GM12875 (cell line): ENCODE measurements at regions not wholly inside any gene's neighbourhood (a gene's known extent, or its start where the extent isn't known, plus 50 kb on each side); places are given as distances from the start of the nearest gene placed in this dataset.

ENCODE experiments used
- H3K4me3 ChIP-seq: one replicate; pipeline ENCODE4 v1.5.1; 2011; ENCODE audit warnings: low read depth, low read length, control low read depth
- CTCF ChIP-seq: IDR thresholded peaks from 2 replicates; pipeline ENCODE4 v1.5.1; 2011; ENCODE audit warnings: low read depth, mild to moderate bottlenecking, control low read depth, inconsistent platforms, low read length, moderate library complexity, borderline replicate concordance; ENCODE audit not compliant: insufficient read depth

- H3K4me3 ChIP-seq, result no peak overlapping the region
- TF ChIP-seq CTCF, result no peak
These were observed 824.3 kb upstream of the KLHL1 start for GRCh38 chr13:70932511-70932910.

GRCh38 chr13:70923863-70924752 is 815.9 kb upstream of the KLHL1 start:
- no peak overlapping the region for H3K4me3 ChIP-seq
- TF ChIP-seq CTCF, result no peak

- H3K4me3 ChIP-seq, result no peak overlapping the region
- no peak for TF ChIP-seq CTCF
These were observed 803.0 kb upstream of the KLHL1 start for GRCh38 chr13:70911286-70911685.

GRCh38 chr13:70908795-70909194 is 800.5 kb upstream of the KLHL1 start:
- no peak overlapping the region for H3K4me3 ChIP-seq
- no peak for TF ChIP-seq CTCF

GRCh38 chr13:70905035-70905434 is 796.8 kb upstream of the KLHL1 start:
- TF ChIP-seq CTCF, result no peak
- no peak overlapping the region for H3K4me3 ChIP-seq

GRCh38 chr13:70896136-70896535 is 787.9 kb upstream of the KLHL1 start:
- H3K4me3 ChIP-seq, result no peak overlapping the region
- no peak for TF ChIP-seq CTCF

- H3K4me3 ChIP-seq, result no peak overlapping the region
These were observed 787.3 kb upstream of the KLHL1 start for GRCh38 chr13:70895599-70895998.

More at GRCh38 chr13:70895599-70895998, 787.3 kb upstream of the KLHL1 start:
- no peak for TF ChIP-seq CTCF
